DND-41 (cell line): ENCODE measurements at regions not wholly inside any gene's neighbourhood (a gene's known extent, or its start where the extent isn't known, plus 50 kb on each side); places are given as distances from the start of the nearest gene placed in this dataset.

Experiments
- ATAC-seq: fragments of 200-7000 bp; cut with Tn5 transposase; 3 replicates; pipeline ENCODE4 v1.9.1; 2021; ENCODE audit warnings: low read depth; ENCODE audit not compliant: insufficient read depth
- DNase-seq: peaks from one replicate; pipeline ENCODE4 v3.0.0-alpha.2; 2020
- H2AFZ ChIP-seq: 2 replicates; pipeline ENCODE4 v1.6.0; 2012; ENCODE audit warnings: low read depth, low read length
- H3K27ac ChIP-seq: 2 replicates; pipeline ENCODE4 v1.5.1; 2012; ENCODE audit warnings: low read length, inconsistent platforms
- H3K27me3 ChIP-seq: fragments of 200-600 bp; sonication (generic); 2 replicates; pipeline ENCODE4 v1.6.0; 2012; ENCODE audit warnings: low read length, mild to moderate bottlenecking, inconsistent platforms; ENCODE audit not compliant: insufficient read depth, poor library complexity
- H3K36me3 ChIP-seq: 2 replicates; pipeline ENCODE4 v1.5.1; 2012; ENCODE audit warnings: low read length, inconsistent platforms; ENCODE audit not compliant: insufficient read depth
- H3K4me1 ChIP-seq: 2 replicates; pipeline ENCODE4 v1.5.1; 2012; ENCODE audit warnings: mild to moderate bottlenecking, low read length; ENCODE audit not compliant: insufficient read depth
- H3K4me2 ChIP-seq: 2 replicates; pipeline ENCODE4 v1.6.0; 2012; ENCODE audit warnings: mild to moderate bottlenecking, moderate library complexity, low read length, inconsistent platforms; ENCODE audit not compliant: insufficient read depth
- H3K4me3 ChIP-seq, 2 experiments: fragments of 200-600 bp in 1 of 2; shearing (Covaris generic) in 1 of 2; 2 replicates each; pipeline ENCODE4 v1.5.1; 2012 to 2016; ENCODE audit warnings: inconsistent platforms in 2 of 2, low read length in 2 of 2, mild to moderate bottlenecking in 2 of 2, low read depth in 1 of 2, moderate library complexity in 1 of 2
- H3K79me2 ChIP-seq: 2 replicates; pipeline ENCODE4 v1.6.0; 2012; ENCODE audit warnings: low read length, inconsistent platforms; ENCODE audit not compliant: insufficient read depth
- H3K9ac ChIP-seq: 2 replicates; pipeline ENCODE4 v1.6.0; 2012; ENCODE audit warnings: low read depth, mild to moderate bottlenecking, inconsistent platforms, low read length, moderate library complexity
- H3K9me3 ChIP-seq: 2 replicates; pipeline ENCODE4 v1.5.1; 2012; ENCODE audit warnings: low read length, moderate library complexity, mild to moderate bottlenecking, inconsistent platforms; ENCODE audit not compliant: insufficient read depth, severe bottlenecking
- H4K20me1 ChIP-seq: 2 replicates; pipeline ENCODE4 v1.6.0; 2012; ENCODE audit warnings: low read length; ENCODE audit not compliant: insufficient read depth
- CTCF ChIP-seq: IDR thresholded peaks from 2 replicates; pipeline ENCODE4 v1.5.1; 2012; ENCODE audit warnings: borderline replicate concordance, low read length, moderate library complexity, mild to moderate bottlenecking; ENCODE audit not compliant: poor library complexity, severe bottlenecking; ENCODE audit errors: extremely low read depth
- EZH2 ChIP-seq: IDR thresholded peaks from 3 replicates; pipeline ENCODE4 v1.6.1; 2012; ENCODE audit warnings: borderline replicate concordance, low read depth, mild to moderate bottlenecking, moderate library complexity, low read length, inconsistent platforms; ENCODE audit not compliant: severe bottlenecking

GRCh38 chr4:27763830-27764525, 903.3 kb downstream of the STIM2 start:
- H3K36me3 ChIP-seq = no peaks in the 10 kb centered on the region
- no peaks in the 10 kb centered on the region for H3K9me3 ChIP-seq
- no peak for TF ChIP-seq CTCF
- TF ChIP-seq EZH2 = no peak
- no peak overlapping the region for H3K4me3 ChIP-seq
- no peaks in the 10 kb centered on the region for H3K27me3 ChIP-seq
- DNase-seq = no peak
- H3K4me2 ChIP-seq = no peak overlapping the region
- no peak overlapping the region for H2AFZ ChIP-seq
- no peaks in the 10 kb centered on the region for H3K4me1 ChIP-seq
- no peaks in the 10 kb centered on the region for H3K79me2 ChIP-seq
- no peaks in the 10 kb centered on the region for H4K20me1 ChIP-seq
- no peak overlapping the region for H3K27ac ChIP-seq
- H3K9ac ChIP-seq = no peak overlapping the region
- ATAC-seq = no peak

GRCh38 chr4:27764526-27764837, 903.8 kb downstream of the STIM2 start:
- ATAC-seq (no peak), DNase-seq (no peak)
- no peak overlapping the region for H3K9ac ChIP-seq
- H3K4me1 ChIP-seq = no peaks in the 10 kb centered on the region
- no peak overlapping the region for H2AFZ ChIP-seq
- TF ChIP-seq CTCF = no peak
- TF ChIP-seq EZH2 = no peak
- no peaks in the 10 kb centered on the region for H3K79me2 ChIP-seq
- no peak overlapping the region for H3K4me3 ChIP-seq
- no peaks in the 10 kb centered on the region for H4K20me1 ChIP-seq
- no peaks in the 10 kb centered on the region for H3K9me3 ChIP-seq
- H3K36me3 ChIP-seq = no peaks in the 10 kb centered on the region
- H3K27me3 ChIP-seq = no peaks in the 10 kb centered on the region
- no peak overlapping the region for H3K4me2 ChIP-seq
- no peak overlapping the region for H3K27ac ChIP-seq

GRCh38 chr4:27770895-27771294, 910.3 kb downstream of the STIM2 start:
- TF ChIP-seq EZH2 = no peak
- Histone ChIP-seq H3K9me3 (no peaks in the 10 kb centered on the region), H4K20me1 (no peaks in the 10 kb centered on the region), H3K79me2 (no peaks in the 10 kb centered on the region), H2AFZ (no peak overlapping the region), H3K4me3 (no peak overlapping the region), H3K27ac (no peak overlapping the region), H3K9ac (no peak overlapping the region), H3K4me1 (no peaks in the 10 kb centered on the region), H3K27me3 (no peaks in the 10 kb centered on the region), H3K4me2 (no peak overlapping the region), H3K36me3 (no peaks in the 10 kb centered on the region)
- DNase-seq (no peak), ATAC-seq (no peak)

- no peak for DNase-seq
- no peak overlapping the region for H3K9ac ChIP-seq
Measured at GRCh38 chr4:27775156-27775555, 914.5 kb downstream of the STIM2 start.

More at GRCh38 chr4:27775156-27775555, 914.5 kb downstream of the STIM2 start:
- Histone ChIP-seq H3K27ac (no peak overlapping the region), H3K9me3 (no peaks in the 10 kb centered on the region), H3K36me3 (no peaks in the 10 kb centered on the region), H3K27me3 (no peaks in the 10 kb centered on the region), H2AFZ (no peak overlapping the region), H3K4me2 (no peak overlapping the region), H4K20me1 (no peaks in the 10 kb centered on the region), H3K79me2 (no peaks in the 10 kb centered on the region), H3K4me3 (no peak overlapping the region), H3K4me1 (no peaks in the 10 kb centered on the region)
- no peak for ATAC-seq
- TF ChIP-seq EZH2 = no peak
- no peak for TF ChIP-seq CTCF
